Astrocyte (in vitro differentiated cells and primary cell): ENCODE measurements at regions not wholly inside any gene's neighbourhood (a gene's known extent, or its start where the extent isn't known, plus 50 kb on each side); places are given as distances from the start of the nearest gene placed in this dataset.

Experiments
- DNase-seq: peaks from one replicate; pipeline ENCODE4 v3.0.0-alpha.2; 2010; ENCODE audit warnings: low read depth
- FAIRE-seq: peaks from 2 replicates; lab custom pipeline; 2011; peaks lifted over from hg19 to GRCh38; lab: Jason Lieb, UNC
- H2AFZ ChIP-seq: 2 replicates; pipeline ENCODE4 v1.6.0; 2012; ENCODE audit warnings: low read depth, low read length, inconsistent platforms
- H3K27ac ChIP-seq: 2 replicates; pipeline ENCODE4 v1.5.1; 2011; ENCODE audit warnings: low read depth, low read length, inconsistent platforms
- H3K27me3 ChIP-seq: 2 replicates; pipeline ENCODE4 v1.6.0; 2011; ENCODE audit warnings: low read length, inconsistent platforms; ENCODE audit not compliant: insufficient read depth
- H3K36me3 ChIP-seq: 2 replicates; pipeline ENCODE4 v1.5.1; 2011; ENCODE audit warnings: low read length, inconsistent platforms; ENCODE audit not compliant: insufficient read depth
- H3K4me1 ChIP-seq: 2 replicates; pipeline ENCODE4 v1.5.1; 2011; ENCODE audit warnings: low read length, inconsistent platforms; ENCODE audit not compliant: insufficient read depth
- H3K4me2 ChIP-seq: 2 replicates; pipeline ENCODE4 v1.6.0; 2012; ENCODE audit warnings: low read length, inconsistent platforms
- H3K4me3 ChIP-seq: 2 replicates; pipeline ENCODE4 v1.5.1; 2011; ENCODE audit warnings: low read depth, mild to moderate bottlenecking, low read length, inconsistent platforms; ENCODE audit not compliant: insufficient read depth
- H3K79me2 ChIP-seq: 2 replicates; pipeline ENCODE4 v1.6.0; 2012; ENCODE audit warnings: mild to moderate bottlenecking, low read length, inconsistent platforms; ENCODE audit not compliant: insufficient read depth
- H3K9ac ChIP-seq: 2 replicates; pipeline ENCODE4 v1.6.0; 2012; ENCODE audit warnings: mild to moderate bottlenecking, low read length, inconsistent platforms
- H3K9me3 ChIP-seq: 2 replicates; pipeline ENCODE4 v1.5.1; 2012; ENCODE audit warnings: low read depth, mild to moderate bottlenecking, low read length, inconsistent platforms; ENCODE audit not compliant: insufficient read depth
- H4K20me1 ChIP-seq: 2 replicates; pipeline ENCODE4 v1.6.0; 2012; ENCODE audit warnings: low read length, inconsistent platforms; ENCODE audit not compliant: insufficient read depth
- H3K27ac Mint-ChIP-seq: one replicate; pipeline ENCODE4 v1.8.0; 2021; ENCODE audit warnings: mild to moderate bottlenecking, mixed read lengths; ENCODE audit not compliant: unreplicated experiment
- H3K27me3 Mint-ChIP-seq: one replicate; pipeline ENCODE4 v1.8.0; 2021; ENCODE audit warnings: low read depth, mixed read lengths; ENCODE audit not compliant: unreplicated experiment
- H3K36me3 Mint-ChIP-seq: one replicate; pipeline ENCODE4 v1.8.0; 2021; ENCODE audit warnings: low read depth, mixed read lengths; ENCODE audit not compliant: unreplicated experiment
- H3K4me1 Mint-ChIP-seq: one replicate; pipeline ENCODE4 v1.8.0; 2021; ENCODE audit warnings: low read depth, mixed read lengths; ENCODE audit not compliant: unreplicated experiment
- H3K4me3 Mint-ChIP-seq: one replicate; pipeline ENCODE4 v1.8.0; 2021; ENCODE audit warnings: mild to moderate bottlenecking, moderate library complexity, mixed read lengths; ENCODE audit not compliant: unreplicated experiment
- H3K9me3 Mint-ChIP-seq: one replicate; pipeline ENCODE4 v1.8.0; 2021; ENCODE audit warnings: mild to moderate bottlenecking, mixed read lengths; ENCODE audit not compliant: unreplicated experiment
- CTCF ChIP-seq: IDR thresholded peaks from 2 replicates; pipeline ENCODE4 v1.5.1; 2011; ENCODE audit warnings: low read depth, mild to moderate bottlenecking, inconsistent platforms, low read length, moderate library complexity; ENCODE audit not compliant: insufficient read depth
- EZH2 ChIP-seq: IDR thresholded peaks from 2 replicates; pipeline ENCODE4 v1.6.1; 2012; ENCODE audit warnings: mild to moderate bottlenecking, low read length, inconsistent platforms; ENCODE audit not compliant: insufficient read depth

- no peaks in the 10 kb centered on the region for H3K27me3 Mint-ChIP-seq
- H3K27me3 ChIP-seq = no peaks in the 10 kb centered on the region
- H3K27ac ChIP-seq = no peak overlapping the region
- H3K4me2 ChIP-seq = no peak overlapping the region
- H3K9me3 ChIP-seq = no peaks in the 10 kb centered on the region
- H2AFZ ChIP-seq = no peak overlapping the region
- no peaks in the 10 kb centered on the region for H3K36me3 Mint-ChIP-seq
- TF ChIP-seq CTCF (no peak), EZH2 (no peak)
- no peak overlapping the region for H3K9ac ChIP-seq
- FAIRE-seq (no peak), DNase-seq (no peak)
- H3K9me3 Mint-ChIP-seq = no peaks in the 10 kb centered on the region
- no peaks in the 10 kb centered on the region for H3K36me3 ChIP-seq
- no peak overlapping the region for H3K4me3 ChIP-seq
- no peaks in the 10 kb centered on the region for H4K20me1 ChIP-seq
- no peaks in the 10 kb centered on the region for H3K4me1 Mint-ChIP-seq
- H3K79me2 ChIP-seq = no peaks in the 10 kb centered on the region
- no peak overlapping the region for H3K4me3 Mint-ChIP-seq
- no peak overlapping the region for H3K27ac Mint-ChIP-seq
- no peaks in the 10 kb centered on the region for H3K4me1 ChIP-seq
Observed at GRCh38 chr17:14641117-14641516, 340.2 kb downstream of the HS3ST3B1 start.

GRCh38 chr17:14637260-14637659 is 336.4 kb downstream of the HS3ST3B1 start:
- Histone ChIP-seq H3K9me3 (no peaks in the 10 kb centered on the region), H3K4me2 (no peak overlapping the region), H3K27ac (no peak overlapping the region), H3K4me3 (no peak overlapping the region), H3K36me3 (no peaks in the 10 kb centered on the region), H3K9ac (no peak overlapping the region), H4K20me1 (no peaks in the 10 kb centered on the region), H3K4me1 (no peaks in the 10 kb centered on the region), H3K79me2 (no peaks in the 10 kb centered on the region), H2AFZ (no peak overlapping the region), H3K27me3 (no peaks in the 10 kb centered on the region)
- H3K4me1 Mint-ChIP-seq = no peaks in the 10 kb centered on the region
- H3K27ac Mint-ChIP-seq = no peak overlapping the region
- no peak for FAIRE-seq
- no peaks in the 10 kb centered on the region for H3K27me3 Mint-ChIP-seq
- TF ChIP-seq EZH2 = no peak
- TF ChIP-seq CTCF = no peak
- DNase-seq = no peak
- H3K4me3 Mint-ChIP-seq = no peak overlapping the region
- no peaks in the 10 kb centered on the region for H3K36me3 Mint-ChIP-seq
- H3K9me3 Mint-ChIP-seq = no peaks in the 10 kb centered on the region

- no peak overlapping the region for H3K9ac ChIP-seq
- H3K27ac Mint-ChIP-seq = no peak overlapping the region
- H3K79me2 ChIP-seq = no peaks in the 10 kb centered on the region
- H3K4me3 ChIP-seq = no peak overlapping the region
- no peaks in the 10 kb centered on the region for H3K4me1 Mint-ChIP-seq
- H2AFZ ChIP-seq = no peak overlapping the region
- TF ChIP-seq EZH2 (no peak), CTCF (no peak)
- no peak overlapping the region for H3K4me2 ChIP-seq
- H3K27me3 Mint-ChIP-seq = peaks cover 4% of the 10 kb centered on the region
- no peaks in the 10 kb centered on the region for H3K36me3 Mint-ChIP-seq
- no peak overlapping the region for H3K27ac ChIP-seq
- H3K9me3 Mint-ChIP-seq = no peaks in the 10 kb centered on the region
- no peaks in the 10 kb centered on the region for H3K36me3 ChIP-seq
- FAIRE-seq (no peak), DNase-seq (no peak)
- no peaks in the 10 kb centered on the region for H3K27me3 ChIP-seq
- no peak overlapping the region for H3K4me3 Mint-ChIP-seq
- no peaks in the 10 kb centered on the region for H4K20me1 ChIP-seq
- H3K4me1 ChIP-seq = no peaks in the 10 kb centered on the region
- H3K9me3 ChIP-seq = no peaks in the 10 kb centered on the region
Observed at GRCh38 chr17:14630621-14631020, 329.7 kb downstream of the HS3ST3B1 start.
